ENCODE measurements at regions not wholly inside any gene's neighbourhood (a gene's known extent, or its start where the extent isn't known, plus 50 kb on each side); places are given as distances from the start of the nearest gene placed in this dataset.

DNA sequence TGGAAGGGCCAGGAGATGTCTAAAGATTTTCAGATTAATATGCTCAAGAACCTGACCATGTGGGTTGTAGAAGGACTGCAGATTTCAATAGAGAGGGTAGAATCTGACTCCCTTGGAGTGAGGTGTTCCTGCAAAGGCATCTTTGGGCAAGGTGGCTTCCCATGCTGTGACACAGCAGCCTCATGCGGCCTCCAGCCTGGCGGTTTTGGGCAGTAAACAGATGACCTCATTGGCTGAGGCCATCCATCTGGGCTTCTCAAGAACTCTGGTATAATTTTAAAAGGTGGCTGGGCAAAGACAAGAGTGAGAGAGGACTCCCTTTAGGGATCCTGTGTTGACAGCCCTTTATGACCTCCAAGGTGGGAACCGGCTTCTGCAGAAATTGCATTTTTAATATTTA lies 90.3 kb upstream of the ERCC6L2 start:
- no peak overlapping the region for H3K4me3 ChIP-seq
- ChIA-PET POLR2A (interaction anchor here (1.1 kb wide), 1 partner anchor 16 kb away, joined by 3 read pairs; no protein-coding TSS in a partner anchor), CTCF (ENCODE audit: low intra/inter-chr PET ratio) (no interaction called here)
- H2AFZ ChIP-seq (ENCODE audit: low read depth, low read length), result no peak overlapping the region
- no peak for TF ChIP-seq ARID3B (CRISPR knock-in tag; IDR thresholded peaks at IDR 0.05; ENCODE audit: borderline replicate concordance)
- TF ChIP-seq CAMTA2 (CRISPR knock-in tag; conservative IDR thresholded peaks at IDR 0.05), result no peak
- TF ChIP-seq ZBTB8A (IDR thresholded peaks at IDR 0.05; ENCODE audit: partially characterized antibody), result no peak
- TF ChIP-seq TAF1 (IDR thresholded peaks at IDR 0.05; ENCODE audit: control insufficient read depth, extremely low read depth, insufficient read depth, low read length, severe bottlenecking), result no peak
- TF ChIP-seq HDAC1 (IDR thresholded peaks at IDR 0.05), result no peak
- TF ChIP-seq ZBTB7A (IDR thresholded peaks at IDR 0.05; ENCODE audit: borderline replicate concordance, control insufficient read depth, low read depth, low read length), result no peak
- TF ChIP-seq ZNF140 (CRISPR knock-in tag; IDR thresholded peaks at IDR 0.05), result no peak
- no peak for TF ChIP-seq SMARCE1 (IDR thresholded peaks at IDR 0.05)
- ATAC-seq, result no peak
- WGBS (ENCODE audit: insufficient coverage, low coverage, missing lambda C conversion rate), result 7% methylated on average over 3 of the region's 3 CpGs
- in situ Hi-C loops (cut with MboI), result no loop called here
- no peaks in the 10 kb centered on the region for H3K36me3 ChIP-seq (ENCODE audit: control insufficient read depth, insufficient read depth, low read length)
- H3K79me2 ChIP-seq (ENCODE audit: control insufficient read depth, insufficient read depth, low read length), result no peaks in the 10 kb centered on the region
- H3K27ac ChIP-seq (ENCODE audit: extremely low read depth, low read depth, low read length), result no peak overlapping the region
- H3K27me3 ChIP-seq (ENCODE audit: control insufficient read depth in 2 of 2, insufficient read depth in 2 of 2, low read length in 2 of 2), result peaks cover 36 to 68% of the 10 kb centered on the region in 2 experiments
- H3K4me1 ChIP-seq (replicated peaks in 1 of 2; ENCODE audit: control insufficient read depth in 2 of 2, insufficient read depth in 2 of 2, low read length in 2 of 2), result peaks cover 0 to 10% of the 10 kb centered on the region in 2 experiments; a peak in 3 of 5 replicates
- H4K20me1 ChIP-seq (replicated peaks; ENCODE audit: control insufficient read depth, insufficient read depth, low read length), result no peaks in the 10 kb centered on the region
- intact Hi-C loops (cut with micrococcal nuclease), result no loop called here
- DNase-seq (ENCODE audit: extremely low read depth in 1 of 4, low spot score in 3 of 4), result no peak
- H3K9ac ChIP-seq (ENCODE audit: insufficient read depth in 1 of 2, low read depth in 2 of 2, low read length in 2 of 2), result no peak overlapping the region
- no TSS peak for BruUV-seq (replicated peaks)
- H3K9me1 ChIP-seq (ENCODE audit: control insufficient read depth, insufficient read depth, low read length), result no peaks in the 10 kb centered on the region
- no peak for FAIRE-seq
- no peaks in the 10 kb centered on the region for H3K9me3 ChIP-seq (replicated peaks; ENCODE audit: control insufficient read depth, insufficient read depth, low read depth, low read length)
- H3K4me2 ChIP-seq (ENCODE audit: insufficient read depth, low read length), result no peak overlapping the region

All from K562 (cell line).